Stomach (tissue), 8 donors: ENCODE measurements at regions not wholly inside any gene's neighbourhood (a gene's known extent, or its start where the extent isn't known, plus 50 kb on each side); places are given as distances from the start of the nearest gene placed in this dataset.
A peak's percentile ranks its signal among the peaks of the same experiment; 100 is the strongest.

Experiments used
- DNase-seq, 2 donors: peaks; one replicate each; pipeline versions ENCODE4 v3.0.0 to v3.0.0-alpha.2; 2013 to 2019
- H3K27ac ChIP-seq, 5 donors: fragments of 200-600 bp in 4 of 5; sonication (generic) in 4 of 5; one replicate each; pipeline ENCODE4 v1.5.1; 2013 to 2019; ENCODE audit warnings: mild to moderate bottlenecking in 1 of 5, moderate library complexity in 1 of 5
- H3K27me3 ChIP-seq, 3 donors: fragments of 200-600 bp; sonication (generic); one replicate each; pipeline ENCODE4 v1.5.1; 2017 to 2019; ENCODE audit warnings: mixed run types in 1 of 3
- H3K36me3 ChIP-seq, 4 donors: fragments of 200-600 bp; sonication (generic); 1 replicate in 3 of 4; 2 replicates in 1 of 4; pipeline ENCODE4 v1.5.1; 2016 to 2019
- H3K4me1 ChIP-seq, 4 donors: fragments of 200-600 bp; sonication (generic); one replicate each; pipeline ENCODE4 v1.5.1; 2016 to 2019
- H3K4me3 ChIP-seq, 4 donors: fragments of 200-600 bp; sonication (generic) in 3 of 4; one replicate each; pipeline ENCODE4 v1.5.1; 2016 to 2019; ENCODE audit warnings: mild to moderate bottlenecking in 1 of 4
- H3K9me3 ChIP-seq, 4 donors: fragments of 200-600 bp; sonication (generic); one replicate each; pipeline ENCODE4 v1.5.1; 2016 to 2019
- CTCF ChIP-seq, 7 experiments: fragments of 450-650 bp in 4 of 7; fragments of 200-600 bp in 3 of 7; sonication (generic) in 3 of 7; IDR thresholded peaks; one replicate each; pipeline ENCODE4 v1.5.1; 2016 to 2019; ENCODE audit warnings: antibody characterized with exemption in 7 of 7, control low read depth in 2 of 7, mild to moderate bottlenecking in 1 of 7
- EP300 ChIP-seq: sonication (generic); formaldehyde crosslinking; IDR thresholded peaks from one replicate; pipeline ENCODE4 v1.6.1; 2017; ENCODE audit warnings: antibody characterized with exemption
- POLR2A ChIP-seq, 4 donors: fragments of 450-650 bp; IDR thresholded peaks; one replicate each; pipeline ENCODE4 v1.6.1; 2016; ENCODE audit warnings: antibody characterized with exemption in 4 of 4, control low read depth in 2 of 4, mild to moderate bottlenecking in 1 of 4, moderate library complexity in 1 of 4
- POLR2AphosphoS5 ChIP-seq, 3 donors: sonication (generic); formaldehyde crosslinking; IDR thresholded peaks; one replicate each; pipeline ENCODE4 v1.6.1; 2016; ENCODE audit warnings: antibody characterized with exemption in 3 of 3
- WGBS, 5 donors: extraction: QIAGEN DNeasy Blood & Tissue Kit in 3 of 5; methylation state at CpG; one replicate each; pipeline versions ENCODE4 v1.1.5 to v1.1.7; 2013 to 2018; 5-methylcytosine and 5-hydroxymethylcytosine counted together
- intact Hi-C: fragments of 100-400 bp; cut with DNase I; formaldehyde crosslinking; loops from one replicate; pipeline ENCODE4 v1.15.1; 2023; ENCODE audit warnings: low total_unique reads
- donor health status: healthy with polysubstance abuse.
- donor health status: Bipolar disorder and iron deficiency.
- donor health status: healthy.

- Histone ChIP-seq H3K9me3 (peaks cover 0 to 12% (median 4%) of the 10 kb centered on the region in 4 donors), H3K27me3 (peaks cover 0 to 5% (median 0%) of the 10 kb centered on the region in 3 donors), H3K27ac (peak overlapping the region in 2 of 5 donors; percentile 36 to 60), H3K4me1 (no peaks in the 10 kb centered on the region), H3K36me3 (no peaks in the 10 kb centered on the region), H3K4me3 (no peak overlapping the region)
- TF ChIP-seq POLR2AphosphoS5 (IDR thresholded peaks at IDR 0.05) (no peak), CTCF (IDR thresholded peaks at IDR 0.05) (peak in 2 of 7 experiments; percentile 9 to 44)
- peak in 1 of 2 donors; percentile 36 for DNase-seq
- WGBS, 5 donors, result 20 to 47% (median 35%) methylated on average over 4 of the region's 4 CpGs
- intact Hi-C loops, result no loop called here
Observed at GRCh38 chrX:63930140-63930539, 145.1 kb upstream of the ARHGEF9 start.

GRCh38 chrX:63929608-63930007 lies 144.6 kb upstream of the ARHGEF9 start:
- 33 to 59% (median 38%) methylated on average over 4 of the region's 4 CpGs for WGBS, 5 donors

GRCh38 chrX:63927848-63928247 lies 142.8 kb upstream of the ARHGEF9 start:
- H3K4me3 ChIP-seq, result no peak overlapping the region
- no peak for DNase-seq
- no peaks in the 10 kb centered on the region for H3K4me1 ChIP-seq
- peaks cover 0 to 12% (median 4%) of the 10 kb centered on the region in 4 donors for H3K9me3 ChIP-seq
- H3K27ac ChIP-seq, result no peak overlapping the region
- no peaks in the 10 kb centered on the region for H3K36me3 ChIP-seq
- WGBS, 5 donors, result 78 to 98% (median 80%) methylated on average over 1 to 2 of the region's 2 CpGs
- TF ChIP-seq POLR2AphosphoS5 (IDR thresholded peaks at IDR 0.05), result no peak
- H3K27me3 ChIP-seq, result peaks cover 0 to under 1% (median 0%) of the 10 kb centered on the region in 3 donors
- intact Hi-C loops, result no loop called here

More at GRCh38 chrX:63929608-63930007, 144.6 kb upstream of the ARHGEF9 start:
- Histone ChIP-seq H3K36me3 (no peaks in the 10 kb centered on the region), H3K27me3 (peaks cover 0 to 5% (median 0%) of the 10 kb centered on the region in 3 donors), H3K9me3 (peaks cover 0 to 12% (median 4%) of the 10 kb centered on the region in 4 donors), H3K27ac (peak overlapping the region in 3 of 5 donors; percentile 7 to 60 (median 39)), H3K4me3 (no peak overlapping the region), H3K4me1 (no peaks in the 10 kb centered on the region)
- no peak for DNase-seq
- no peak for TF ChIP-seq EP300
- TF ChIP-seq CTCF (IDR thresholded peaks at IDR 0.05), result no peak
- TF ChIP-seq POLR2A (IDR thresholded peaks at IDR 0.05), result no peak
- TF ChIP-seq POLR2AphosphoS5 (IDR thresholded peaks at IDR 0.05), result no peak
- intact Hi-C loops, result no loop called here

GRCh38 chrX:63922221-63922620 lies 137.2 kb upstream of the ARHGEF9 start:
- Histone ChIP-seq H3K4me3 (no peak overlapping the region), H3K4me1 (no peaks in the 10 kb centered on the region), H3K27me3 (no peaks in the 10 kb centered on the region), H3K9me3 (peaks cover 0 to 4% (median 2%) of the 10 kb centered on the region in 4 donors), H3K27ac (no peak overlapping the region), H3K36me3 (no peaks in the 10 kb centered on the region)
- WGBS, 5 donors, result 67 to 83% (median 74%) methylated on average over 2 of the region's 2 CpGs
- intact Hi-C loops, result no loop called here
- no peak for DNase-seq
- no peak for TF ChIP-seq EP300
- no peak for TF ChIP-seq POLR2A (IDR thresholded peaks at IDR 0.05)
- no peak for TF ChIP-seq POLR2AphosphoS5 (IDR thresholded peaks at IDR 0.05)
- TF ChIP-seq CTCF (IDR thresholded peaks at IDR 0.05), result no peak

- H3K36me3 ChIP-seq, result no peaks in the 10 kb centered on the region
- no peak overlapping the region for H3K4me3 ChIP-seq
- H3K27ac ChIP-seq, result no peak overlapping the region
- TF ChIP-seq POLR2A (IDR thresholded peaks at IDR 0.05) (no peak), CTCF (IDR thresholded peaks at IDR 0.05) (no peak), POLR2AphosphoS5 (IDR thresholded peaks at IDR 0.05) (no peak)
- H3K4me1 ChIP-seq, result no peaks in the 10 kb centered on the region
- intact Hi-C loops, result no loop called here
- 56 to 89% (median 64%) methylated on average over 2 of the region's 2 CpGs for WGBS, 5 donors
- H3K9me3 ChIP-seq, result peaks cover 0 to 4% (median 0%) of the 10 kb centered on the region in 4 donors
- no peaks in the 10 kb centered on the region for H3K27me3 ChIP-seq
- DNase-seq, result no peak
Observed at GRCh38 chrX:63920875-63921274, 135.9 kb upstream of the ARHGEF9 start.
